Astrocyte (in vitro differentiated cells and primary cell): ENCODE measurements at regions not wholly inside any gene's neighbourhood (a gene's known extent, or its start where the extent isn't known, plus 50 kb on each side); places are given as distances from the start of the nearest gene placed in this dataset.

Source experiments
- DNase-seq: peaks from one replicate; pipeline ENCODE4 v3.0.0-alpha.2; 2010; ENCODE audit warnings: low read depth
- FAIRE-seq: peaks from 2 replicates; lab custom pipeline; 2011; peaks lifted over from hg19 to GRCh38; lab: Jason Lieb, UNC
- H2AFZ ChIP-seq: 2 replicates; pipeline ENCODE4 v1.6.0; 2012; ENCODE audit warnings: low read depth, low read length, inconsistent platforms
- H3K27ac ChIP-seq: 2 replicates; pipeline ENCODE4 v1.5.1; 2011; ENCODE audit warnings: low read depth, low read length, inconsistent platforms
- H3K27me3 ChIP-seq: 2 replicates; pipeline ENCODE4 v1.6.0; 2011; ENCODE audit warnings: low read length, inconsistent platforms; ENCODE audit not compliant: insufficient read depth
- H3K36me3 ChIP-seq: 2 replicates; pipeline ENCODE4 v1.5.1; 2011; ENCODE audit warnings: low read length, inconsistent platforms; ENCODE audit not compliant: insufficient read depth
- H3K4me1 ChIP-seq: 2 replicates; pipeline ENCODE4 v1.5.1; 2011; ENCODE audit warnings: low read length, inconsistent platforms; ENCODE audit not compliant: insufficient read depth
- H3K4me2 ChIP-seq: 2 replicates; pipeline ENCODE4 v1.6.0; 2012; ENCODE audit warnings: low read length, inconsistent platforms
- H3K4me3 ChIP-seq: 2 replicates; pipeline ENCODE4 v1.5.1; 2011; ENCODE audit warnings: low read depth, mild to moderate bottlenecking, low read length, inconsistent platforms; ENCODE audit not compliant: insufficient read depth
- H3K79me2 ChIP-seq: 2 replicates; pipeline ENCODE4 v1.6.0; 2012; ENCODE audit warnings: mild to moderate bottlenecking, low read length, inconsistent platforms; ENCODE audit not compliant: insufficient read depth
- H3K9ac ChIP-seq: 2 replicates; pipeline ENCODE4 v1.6.0; 2012; ENCODE audit warnings: mild to moderate bottlenecking, low read length, inconsistent platforms
- H3K9me3 ChIP-seq: 2 replicates; pipeline ENCODE4 v1.5.1; 2012; ENCODE audit warnings: low read depth, mild to moderate bottlenecking, low read length, inconsistent platforms; ENCODE audit not compliant: insufficient read depth
- H4K20me1 ChIP-seq: 2 replicates; pipeline ENCODE4 v1.6.0; 2012; ENCODE audit warnings: low read length, inconsistent platforms; ENCODE audit not compliant: insufficient read depth
- H3K27ac Mint-ChIP-seq: one replicate; pipeline ENCODE4 v1.8.0; 2021; ENCODE audit warnings: mild to moderate bottlenecking, mixed read lengths; ENCODE audit not compliant: unreplicated experiment
- H3K27me3 Mint-ChIP-seq: one replicate; pipeline ENCODE4 v1.8.0; 2021; ENCODE audit warnings: low read depth, mixed read lengths; ENCODE audit not compliant: unreplicated experiment
- H3K36me3 Mint-ChIP-seq: one replicate; pipeline ENCODE4 v1.8.0; 2021; ENCODE audit warnings: low read depth, mixed read lengths; ENCODE audit not compliant: unreplicated experiment
- H3K4me1 Mint-ChIP-seq: one replicate; pipeline ENCODE4 v1.8.0; 2021; ENCODE audit warnings: low read depth, mixed read lengths; ENCODE audit not compliant: unreplicated experiment
- H3K4me3 Mint-ChIP-seq: one replicate; pipeline ENCODE4 v1.8.0; 2021; ENCODE audit warnings: mild to moderate bottlenecking, moderate library complexity, mixed read lengths; ENCODE audit not compliant: unreplicated experiment
- H3K9me3 Mint-ChIP-seq: one replicate; pipeline ENCODE4 v1.8.0; 2021; ENCODE audit warnings: mild to moderate bottlenecking, mixed read lengths; ENCODE audit not compliant: unreplicated experiment
- EZH2 ChIP-seq: IDR thresholded peaks from 2 replicates; pipeline ENCODE4 v1.6.1; 2012; ENCODE audit warnings: mild to moderate bottlenecking, low read length, inconsistent platforms; ENCODE audit not compliant: insufficient read depth
- TF ChIP-seq, protein P1 (sequence below): IDR thresholded peaks from 2 replicates; pipeline ENCODE4 v1.5.1; 2011; ENCODE audit warnings: low read depth, mild to moderate bottlenecking, inconsistent platforms, low read length, moderate library complexity; ENCODE audit not compliant: insufficient read depth

DNA sequence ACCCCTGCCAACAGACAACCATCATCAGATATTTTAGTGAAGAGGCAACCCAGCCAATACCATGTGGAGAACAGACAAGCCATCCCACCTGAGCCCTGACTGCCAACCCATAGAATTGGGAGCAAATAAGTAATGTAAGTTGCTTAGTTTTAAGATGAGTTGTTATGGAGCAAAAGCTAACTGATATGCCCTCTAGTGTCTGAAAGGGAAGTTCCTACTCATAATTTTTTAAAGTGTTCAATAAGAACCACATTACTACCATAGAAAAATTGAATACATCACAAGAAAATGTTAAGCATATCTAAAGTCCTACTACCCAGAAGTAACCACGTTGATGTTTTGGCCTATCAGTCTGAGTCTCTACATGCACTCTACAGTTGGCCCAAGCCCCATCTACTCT is 50.8 kb upstream of the SLC36A4 start:
- Mint-ChIP-seq H3K9me3 (peaks cover 2% of the 10 kb centered on the region), H3K4me3 (no peak overlapping the region), H3K4me1 (peaks cover 16% of the 10 kb centered on the region), H3K27ac (peak overlapping the region; percentile 42), H3K27me3 (peaks cover 2% of the 10 kb centered on the region), H3K36me3 (no peaks in the 10 kb centered on the region)
- no peak for TF ChIP-seq EZH2
- TF ChIP-seq, protein P1, sequence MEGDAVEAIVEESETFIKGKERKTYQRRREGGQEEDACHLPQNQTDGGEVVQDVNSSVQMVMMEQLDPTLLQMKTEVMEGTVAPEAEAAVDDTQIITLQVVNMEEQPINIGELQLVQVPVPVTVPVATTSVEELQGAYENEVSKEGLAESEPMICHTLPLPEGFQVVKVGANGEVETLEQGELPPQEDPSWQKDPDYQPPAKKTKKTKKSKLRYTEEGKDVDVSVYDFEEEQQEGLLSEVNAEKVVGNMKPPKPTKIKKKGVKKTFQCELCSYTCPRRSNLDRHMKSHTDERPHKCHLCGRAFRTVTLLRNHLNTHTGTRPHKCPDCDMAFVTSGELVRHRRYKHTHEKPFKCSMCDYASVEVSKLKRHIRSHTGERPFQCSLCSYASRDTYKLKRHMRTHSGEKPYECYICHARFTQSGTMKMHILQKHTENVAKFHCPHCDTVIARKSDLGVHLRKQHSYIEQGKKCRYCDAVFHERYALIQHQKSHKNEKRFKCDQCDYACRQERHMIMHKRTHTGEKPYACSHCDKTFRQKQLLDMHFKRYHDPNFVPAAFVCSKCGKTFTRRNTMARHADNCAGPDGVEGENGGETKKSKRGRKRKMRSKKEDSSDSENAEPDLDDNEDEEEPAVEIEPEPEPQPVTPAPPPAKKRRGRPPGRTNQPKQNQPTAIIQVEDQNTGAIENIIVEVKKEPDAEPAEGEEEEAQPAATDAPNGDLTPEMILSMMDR, result peak; percentile 15
- Histone ChIP-seq H3K9me3 (no peaks in the 10 kb centered on the region), H3K36me3 (no peaks in the 10 kb centered on the region), H3K79me2 (no peaks in the 10 kb centered on the region), H3K27ac (no peak overlapping the region), H3K4me3 (no peak overlapping the region), H3K4me2 (no peak overlapping the region), H3K27me3 (no peaks in the 10 kb centered on the region), H4K20me1 (no peaks in the 10 kb centered on the region), H3K4me1 (no peaks in the 10 kb centered on the region), H2AFZ (no peak overlapping the region), H3K9ac (no peak overlapping the region)
- FAIRE-seq (no peak), DNase-seq (no peak)

DNA sequence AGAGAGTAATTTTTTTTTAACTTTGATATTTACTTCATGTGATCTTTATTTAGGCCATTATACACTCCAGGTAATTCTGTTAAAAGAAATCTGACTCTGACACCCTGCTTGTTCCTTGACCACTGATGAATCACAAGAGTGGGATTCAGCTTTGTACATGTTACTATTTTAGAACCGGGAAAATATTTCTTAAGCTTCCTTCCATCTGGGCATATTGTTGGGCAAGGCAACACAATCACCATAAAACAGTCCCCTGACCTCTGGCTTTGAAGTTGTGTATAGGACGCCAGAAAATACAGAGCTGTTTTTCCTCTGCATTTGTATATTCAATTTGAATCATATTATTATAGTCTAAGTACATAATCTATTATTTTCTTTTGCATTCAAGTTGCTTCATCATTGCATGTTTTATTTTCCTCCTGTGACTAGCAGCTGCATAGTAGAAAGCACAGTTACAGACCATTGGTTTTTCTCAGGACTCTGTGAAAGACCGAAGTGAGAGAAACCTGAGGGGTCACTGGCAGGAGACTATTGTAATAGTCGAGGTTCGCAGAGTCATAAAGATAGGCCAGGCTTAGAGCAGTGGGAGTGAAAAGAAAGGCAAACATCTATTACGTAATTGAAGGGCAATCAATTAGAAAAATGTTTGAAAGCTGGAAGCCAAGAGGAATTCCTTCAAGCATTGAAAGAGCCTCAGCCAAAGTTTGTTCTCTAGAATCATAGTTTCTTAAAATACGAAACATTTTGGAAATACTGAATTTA is 51.8 kb upstream of the SLC36A4 start:
- no peaks in the 10 kb centered on the region for H4K20me1 ChIP-seq
- H3K27ac ChIP-seq, result no peak overlapping the region
- no peaks in the 10 kb centered on the region for H3K27me3 ChIP-seq
- peak overlapping the region; percentile 70 for H3K27ac Mint-ChIP-seq
- H3K9me3 ChIP-seq, result no peaks in the 10 kb centered on the region
- no peak overlapping the region for H2AFZ ChIP-seq
- no peaks in the 10 kb centered on the region for H3K79me2 ChIP-seq
- peaks cover 7% of the 10 kb centered on the region for H3K9me3 Mint-ChIP-seq
- no peak for FAIRE-seq
- no peak overlapping the region for H3K4me3 Mint-ChIP-seq
- no peaks in the 10 kb centered on the region for H3K4me1 ChIP-seq
- H3K9ac ChIP-seq, result no peak overlapping the region
- no peak overlapping the region for H3K4me2 ChIP-seq
- H3K4me1 Mint-ChIP-seq, result peaks cover 16% of the 10 kb centered on the region
- no peak for TF ChIP-seq EZH2
- TF ChIP-seq, protein P1, result no peak
- no peaks in the 10 kb centered on the region for H3K36me3 Mint-ChIP-seq
- H3K36me3 ChIP-seq, result no peaks in the 10 kb centered on the region
- peaks cover 2% of the 10 kb centered on the region for H3K27me3 Mint-ChIP-seq
- no peak overlapping the region for H3K4me3 ChIP-seq
- DNase-seq, result no peak

DNA sequence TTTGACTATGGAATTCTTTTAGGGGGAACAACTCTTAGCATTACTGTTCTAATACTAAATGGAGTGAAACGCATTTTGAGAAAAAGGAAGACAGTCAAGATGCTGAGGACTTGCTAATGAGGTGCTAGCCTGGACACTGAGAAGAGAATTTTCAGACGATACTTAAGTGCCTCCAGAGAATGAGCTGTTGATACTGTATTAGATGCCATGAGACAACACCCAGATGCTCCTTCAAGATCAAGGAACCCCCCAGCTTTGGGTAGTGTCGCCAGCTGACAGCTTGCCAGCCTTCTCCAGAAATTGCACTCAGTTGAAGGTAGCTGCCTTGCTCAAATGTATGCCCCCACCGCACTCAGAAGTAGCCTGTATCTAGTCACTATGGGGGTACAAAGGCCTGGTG is 52.5 kb upstream of the SLC36A4 start:
- DNase-seq (no peak), FAIRE-seq (no peak)
- no peak overlapping the region for H3K4me3 Mint-ChIP-seq
- H2AFZ ChIP-seq, result no peak overlapping the region
- no peak overlapping the region for H3K27ac Mint-ChIP-seq
- H3K27me3 Mint-ChIP-seq, result peaks cover 2% of the 10 kb centered on the region
- no peak overlapping the region for H3K9ac ChIP-seq
- no peaks in the 10 kb centered on the region for H4K20me1 ChIP-seq
- H3K27ac ChIP-seq, result no peak overlapping the region
- H3K4me2 ChIP-seq, result no peak overlapping the region
- H3K36me3 Mint-ChIP-seq, result no peaks in the 10 kb centered on the region
- H3K36me3 ChIP-seq, result no peaks in the 10 kb centered on the region
- no peaks in the 10 kb centered on the region for H3K4me1 ChIP-seq
- no peaks in the 10 kb centered on the region for H3K79me2 ChIP-seq
- H3K9me3 ChIP-seq, result no peaks in the 10 kb centered on the region
- no peak overlapping the region for H3K4me3 ChIP-seq
- TF ChIP-seq EZH2, result no peak
- TF ChIP-seq, protein P1, result no peak
- no peaks in the 10 kb centered on the region for H3K27me3 ChIP-seq
- peaks cover 7% of the 10 kb centered on the region for H3K9me3 Mint-ChIP-seq
- peaks cover 16% of the 10 kb centered on the region for H3K4me1 Mint-ChIP-seq
